ENCODE measurements at regions not wholly inside any gene's neighbourhood (a gene's known extent, or its start where the extent isn't known, plus 50 kb on each side); places are given as distances from the start of the nearest gene placed in this dataset.

- Histone ChIP-seq H3K36me3 (no peaks in the 10 kb centered on the region), H3K27me3 (no peaks in the 10 kb centered on the region), H3K27ac (no peak overlapping the region), H3K9me3 (no peaks in the 10 kb centered on the region), H3K4me3 (no peak overlapping the region), H3K4me1 (no peaks in the 10 kb centered on the region)
- TF ChIP-seq POLR2A (IDR thresholded peaks at IDR 0.05) (no peak), CTCF (IDR thresholded peaks at IDR 0.05) (no peak), EP300 (IDR thresholded peaks at IDR 0.05) (no peak), POLR2AphosphoS5 (IDR thresholded peaks at IDR 0.05) (no peak)
- 85 to 100% methylated on average over 2 of the region's 2 CpGs for WGBS, 2 donors (ENCODE audit: low coverage in 1 of 2)
- no peak for ATAC-seq
Measured at GRCh38 chr2:64713686-64714085, 60.0 kb upstream of the SERTAD2 start.

GRCh38 chr2:64716569-64716968, 62.9 kb upstream of the SERTAD2 start:
- H3K9me3 ChIP-seq = no peaks in the 10 kb centered on the region
- no peaks in the 10 kb centered on the region for H3K4me1 ChIP-seq
- no peak for ATAC-seq
- no peaks in the 10 kb centered on the region for H3K27me3 ChIP-seq
- no peak overlapping the region for H3K27ac ChIP-seq
- TF ChIP-seq POLR2A (IDR thresholded peaks at IDR 0.05) (no peak), POLR2AphosphoS5 (IDR thresholded peaks at IDR 0.05) (no peak), EP300 (IDR thresholded peaks at IDR 0.05) (no peak), CTCF (IDR thresholded peaks at IDR 0.05) (no peak)
- 86 to 91% methylated on average over 6 to 7 of the region's 7 CpGs for WGBS, 2 donors (ENCODE audit: low coverage in 1 of 2)
- no peaks in the 10 kb centered on the region for H3K36me3 ChIP-seq
- H3K4me3 ChIP-seq = no peak overlapping the region

- TF ChIP-seq EP300 (IDR thresholded peaks at IDR 0.05) = no peak
- no peak for TF ChIP-seq CTCF (IDR thresholded peaks at IDR 0.05)
- no peak for TF ChIP-seq POLR2AphosphoS5 (IDR thresholded peaks at IDR 0.05)
- no peak for TF ChIP-seq POLR2A (IDR thresholded peaks at IDR 0.05)
- H3K9me3 ChIP-seq = no peaks in the 10 kb centered on the region
- WGBS, 2 donors (ENCODE audit: low coverage in 1 of 2) = 91 to 94% methylated on average over 1 to 4 of the region's 4 CpGs
- ATAC-seq = no peak
- H3K4me1 ChIP-seq = no peaks in the 10 kb centered on the region
- no peak overlapping the region for H3K4me3 ChIP-seq
- H3K36me3 ChIP-seq = no peaks in the 10 kb centered on the region
- H3K27me3 ChIP-seq = no peaks in the 10 kb centered on the region
- H3K27ac ChIP-seq = no peak overlapping the region
Measured at GRCh38 chr2:64718250-64718885, 64.7 kb upstream of the SERTAD2 start.

GRCh38 chr2:64720535-64721319, 67.0 kb upstream of the SERTAD2 start:
- no peak overlapping the region for H3K4me3 ChIP-seq
- H3K36me3 ChIP-seq = no peaks in the 10 kb centered on the region
- WGBS, 2 donors (ENCODE audit: low coverage in 1 of 2) = 60 to 64% methylated on average over 3 to 5 of the region's 5 CpGs
- no peaks in the 10 kb centered on the region for H3K9me3 ChIP-seq
- H3K27ac ChIP-seq = no peak overlapping the region
- TF ChIP-seq POLR2AphosphoS5 (IDR thresholded peaks at IDR 0.05) = no peak
- TF ChIP-seq POLR2A (IDR thresholded peaks at IDR 0.05) = no peak
- no peak for TF ChIP-seq CTCF (IDR thresholded peaks at IDR 0.05)
- TF ChIP-seq EP300 (IDR thresholded peaks at IDR 0.05) = no peak
- H3K4me1 ChIP-seq = no peaks in the 10 kb centered on the region
- no peaks in the 10 kb centered on the region for H3K27me3 ChIP-seq
- ATAC-seq = no peak

GRCh38 chr2:64721320-64721623, 67.6 kb upstream of the SERTAD2 start:
- Histone ChIP-seq H3K27ac (no peak overlapping the region), H3K9me3 (no peaks in the 10 kb centered on the region), H3K36me3 (no peaks in the 10 kb centered on the region), H3K4me1 (no peaks in the 10 kb centered on the region), H3K4me3 (no peak overlapping the region), H3K27me3 (no peaks in the 10 kb centered on the region)
- TF ChIP-seq POLR2AphosphoS5 (IDR thresholded peaks at IDR 0.05) = no peak
- no peak for TF ChIP-seq CTCF (IDR thresholded peaks at IDR 0.05)
- TF ChIP-seq POLR2A (IDR thresholded peaks at IDR 0.05) = no peak
- no peak for TF ChIP-seq EP300 (IDR thresholded peaks at IDR 0.05)
- no peak for ATAC-seq
- 77 to 78% methylated on average over 5 of the region's 5 CpGs for WGBS, 2 donors (ENCODE audit: low coverage in 1 of 2)
